HL-60 (cell line): ENCODE measurements at regions not wholly inside any gene's neighbourhood (a gene's known extent, or its start where the extent isn't known, plus 50 kb on each side); places are given as distances from the start of the nearest gene placed in this dataset.

Experiments used
- DNase-seq, 2 experiments: peaks; one replicate each; pipeline ENCODE4 v3.0.0-alpha.2; 2010 to 2020; ENCODE audit warnings: low read depth in 1 of 2, low spot score in 1 of 2
- H3K27ac ChIP-seq: fragments of 250-450 bp; sonication (Bioruptor Pico); replicated peaks from 2 replicates; pipeline ENCODE4 v1.5.1; 2020; ENCODE audit warnings: mild to moderate bottlenecking, moderate library complexity
- H3K27me3 ChIP-seq: fragments of 250-450 bp; sonication (Bioruptor Pico); 2 replicates; pipeline ENCODE4 v1.5.1; 2021; ENCODE audit warnings: mild to moderate bottlenecking, moderate library complexity; ENCODE audit not compliant: insufficient read depth, poor library complexity, severe bottlenecking
- H3K4me3 ChIP-seq: replicated peaks from 2 replicates; pipeline ENCODE4 v1.5.1; 2011; ENCODE audit warnings: mild to moderate bottlenecking, control low read depth, low read length; ENCODE audit not compliant: insufficient read depth
- GABPA ChIP-seq: IDR thresholded peaks from 2 replicates; pipeline ENCODE4 v1.6.1; 2012; ENCODE audit warnings: low read depth
- POLR2AphosphoS5 ChIP-seq: IDR thresholded peaks from 2 replicates; pipeline ENCODE4 v1.6.1; 2012; ENCODE audit warnings: low read depth
- SPI1 ChIP-seq: IDR thresholded peaks from 2 replicates; pipeline ENCODE4 v1.6.1; 2012; ENCODE audit warnings: low read depth, mild to moderate bottlenecking, borderline replicate concordance
- TF ChIP-seq, protein P1 (sequence below): IDR thresholded peaks from one replicate; pipeline ENCODE4 v1.5.1; 2011; ENCODE audit warnings: low read length, control low read depth, inconsistent platforms; ENCODE audit not compliant: insufficient read depth
- TF ChIP-seq, protein P2 (sequence below): IDR thresholded peaks from 2 replicates; pipeline ENCODE4 v1.6.1; 2012; ENCODE audit warnings: low read depth; ENCODE audit not compliant: insufficient replicate concordance

DNA sequence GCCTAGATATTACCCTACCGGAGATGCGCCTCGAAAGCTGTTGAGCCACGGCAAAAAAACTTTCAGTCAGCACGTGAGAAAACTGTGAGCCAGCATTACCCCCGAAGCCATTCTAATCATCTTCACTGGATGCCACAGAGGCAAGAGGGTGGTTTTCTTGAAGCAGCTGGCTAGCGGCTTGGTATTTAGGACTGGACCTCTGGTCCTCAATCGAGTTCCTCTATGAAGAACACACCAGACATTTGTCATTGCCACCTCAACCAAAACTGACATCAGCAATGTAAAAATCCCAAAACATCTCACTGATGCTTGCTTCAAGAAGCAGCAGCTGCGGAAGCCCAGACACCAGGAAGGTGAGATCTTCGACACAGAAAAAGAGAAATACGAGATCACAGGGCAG is 52.8 kb upstream of the SLC66A3 start:
- DNase-seq, result no peak
- H3K27me3 ChIP-seq, result no peaks in the 10 kb centered on the region
- H3K27ac ChIP-seq, result no peak overlapping the region
- TF ChIP-seq POLR2AphosphoS5 (no peak), GABPA (no peak), SPI1 (no peak)
- TF ChIP-seq, protein P1, sequence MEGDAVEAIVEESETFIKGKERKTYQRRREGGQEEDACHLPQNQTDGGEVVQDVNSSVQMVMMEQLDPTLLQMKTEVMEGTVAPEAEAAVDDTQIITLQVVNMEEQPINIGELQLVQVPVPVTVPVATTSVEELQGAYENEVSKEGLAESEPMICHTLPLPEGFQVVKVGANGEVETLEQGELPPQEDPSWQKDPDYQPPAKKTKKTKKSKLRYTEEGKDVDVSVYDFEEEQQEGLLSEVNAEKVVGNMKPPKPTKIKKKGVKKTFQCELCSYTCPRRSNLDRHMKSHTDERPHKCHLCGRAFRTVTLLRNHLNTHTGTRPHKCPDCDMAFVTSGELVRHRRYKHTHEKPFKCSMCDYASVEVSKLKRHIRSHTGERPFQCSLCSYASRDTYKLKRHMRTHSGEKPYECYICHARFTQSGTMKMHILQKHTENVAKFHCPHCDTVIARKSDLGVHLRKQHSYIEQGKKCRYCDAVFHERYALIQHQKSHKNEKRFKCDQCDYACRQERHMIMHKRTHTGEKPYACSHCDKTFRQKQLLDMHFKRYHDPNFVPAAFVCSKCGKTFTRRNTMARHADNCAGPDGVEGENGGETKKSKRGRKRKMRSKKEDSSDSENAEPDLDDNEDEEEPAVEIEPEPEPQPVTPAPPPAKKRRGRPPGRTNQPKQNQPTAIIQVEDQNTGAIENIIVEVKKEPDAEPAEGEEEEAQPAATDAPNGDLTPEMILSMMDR, result no peak
- TF ChIP-seq, protein P2, sequence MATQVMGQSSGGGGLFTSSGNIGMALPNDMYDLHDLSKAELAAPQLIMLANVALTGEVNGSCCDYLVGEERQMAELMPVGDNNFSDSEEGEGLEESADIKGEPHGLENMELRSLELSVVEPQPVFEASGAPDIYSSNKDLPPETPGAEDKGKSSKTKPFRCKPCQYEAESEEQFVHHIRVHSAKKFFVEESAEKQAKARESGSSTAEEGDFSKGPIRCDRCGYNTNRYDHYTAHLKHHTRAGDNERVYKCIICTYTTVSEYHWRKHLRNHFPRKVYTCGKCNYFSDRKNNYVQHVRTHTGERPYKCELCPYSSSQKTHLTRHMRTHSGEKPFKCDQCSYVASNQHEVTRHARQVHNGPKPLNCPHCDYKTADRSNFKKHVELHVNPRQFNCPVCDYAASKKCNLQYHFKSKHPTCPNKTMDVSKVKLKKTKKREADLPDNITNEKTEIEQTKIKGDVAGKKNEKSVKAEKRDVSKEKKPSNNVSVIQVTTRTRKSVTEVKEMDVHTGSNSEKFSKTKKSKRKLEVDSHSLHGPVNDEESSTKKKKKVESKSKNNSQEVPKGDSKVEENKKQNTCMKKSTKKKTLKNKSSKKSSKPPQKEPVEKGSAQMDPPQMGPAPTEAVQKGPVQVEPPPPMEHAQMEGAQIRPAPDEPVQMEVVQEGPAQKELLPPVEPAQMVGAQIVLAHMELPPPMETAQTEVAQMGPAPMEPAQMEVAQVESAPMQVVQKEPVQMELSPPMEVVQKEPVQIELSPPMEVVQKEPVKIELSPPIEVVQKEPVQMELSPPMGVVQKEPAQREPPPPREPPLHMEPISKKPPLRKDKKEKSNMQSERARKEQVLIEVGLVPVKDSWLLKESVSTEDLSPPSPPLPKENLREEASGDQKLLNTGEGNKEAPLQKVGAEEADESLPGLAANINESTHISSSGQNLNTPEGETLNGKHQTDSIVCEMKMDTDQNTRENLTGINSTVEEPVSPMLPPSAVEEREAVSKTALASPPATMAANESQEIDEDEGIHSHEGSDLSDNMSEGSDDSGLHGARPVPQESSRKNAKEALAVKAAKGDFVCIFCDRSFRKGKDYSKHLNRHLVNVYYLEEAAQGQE, result no peak
- H3K4me3 ChIP-seq, result no peak overlapping the region

DNA sequence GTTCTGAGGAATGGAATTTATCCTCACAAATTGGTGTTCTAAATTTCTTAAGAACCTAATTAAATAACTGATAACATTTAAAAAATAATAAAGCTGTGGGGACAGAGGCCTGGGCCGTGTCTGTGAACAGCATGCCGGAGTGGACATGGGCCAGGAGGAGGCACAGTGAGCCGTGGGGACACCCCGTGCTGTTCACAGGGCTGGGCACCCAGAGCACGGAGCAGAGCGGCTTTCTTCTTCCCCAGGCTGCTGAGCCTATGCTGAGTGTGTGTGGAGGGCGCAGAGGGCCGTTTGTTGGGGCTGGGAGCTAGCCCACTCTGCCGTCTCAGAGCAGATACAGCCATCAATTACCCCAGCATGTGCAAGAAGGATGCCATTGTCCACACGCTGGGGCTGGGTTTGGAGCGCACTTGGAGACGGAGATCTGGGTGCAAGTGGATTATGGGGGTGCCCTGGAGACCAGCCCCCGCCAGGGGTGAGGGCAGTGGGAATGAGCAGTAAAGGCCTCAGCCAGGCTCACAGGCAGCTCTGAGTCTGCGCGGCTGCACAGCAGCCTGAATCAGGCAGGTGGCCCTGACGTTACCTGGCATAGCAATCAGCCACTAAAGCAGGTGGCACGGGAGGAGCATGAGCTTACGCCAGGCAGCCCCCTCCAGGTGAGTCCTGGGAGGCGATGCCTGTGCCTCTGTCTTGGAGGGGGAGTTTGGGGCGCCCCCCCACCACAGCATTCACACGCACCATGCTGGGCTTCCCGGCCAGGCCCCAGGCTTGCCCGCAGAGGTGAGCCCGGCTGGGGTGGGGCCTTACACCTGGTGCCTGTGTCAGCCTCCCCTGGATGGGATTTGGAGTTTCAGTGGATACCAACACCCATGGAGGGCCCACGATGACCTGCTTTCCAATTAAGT is 52.1 kb upstream of the SLC66A3 start:
- Histone ChIP-seq H3K4me3 (no peak overlapping the region), H3K27me3 (no peaks in the 10 kb centered on the region), H3K27ac (no peak overlapping the region)
- no peak for TF ChIP-seq POLR2AphosphoS5
- TF ChIP-seq, protein P1, result no peak
- TF ChIP-seq, protein P2, result no peak
- no peak for TF ChIP-seq GABPA
- no peak for TF ChIP-seq SPI1
- no peak for DNase-seq

DNA sequence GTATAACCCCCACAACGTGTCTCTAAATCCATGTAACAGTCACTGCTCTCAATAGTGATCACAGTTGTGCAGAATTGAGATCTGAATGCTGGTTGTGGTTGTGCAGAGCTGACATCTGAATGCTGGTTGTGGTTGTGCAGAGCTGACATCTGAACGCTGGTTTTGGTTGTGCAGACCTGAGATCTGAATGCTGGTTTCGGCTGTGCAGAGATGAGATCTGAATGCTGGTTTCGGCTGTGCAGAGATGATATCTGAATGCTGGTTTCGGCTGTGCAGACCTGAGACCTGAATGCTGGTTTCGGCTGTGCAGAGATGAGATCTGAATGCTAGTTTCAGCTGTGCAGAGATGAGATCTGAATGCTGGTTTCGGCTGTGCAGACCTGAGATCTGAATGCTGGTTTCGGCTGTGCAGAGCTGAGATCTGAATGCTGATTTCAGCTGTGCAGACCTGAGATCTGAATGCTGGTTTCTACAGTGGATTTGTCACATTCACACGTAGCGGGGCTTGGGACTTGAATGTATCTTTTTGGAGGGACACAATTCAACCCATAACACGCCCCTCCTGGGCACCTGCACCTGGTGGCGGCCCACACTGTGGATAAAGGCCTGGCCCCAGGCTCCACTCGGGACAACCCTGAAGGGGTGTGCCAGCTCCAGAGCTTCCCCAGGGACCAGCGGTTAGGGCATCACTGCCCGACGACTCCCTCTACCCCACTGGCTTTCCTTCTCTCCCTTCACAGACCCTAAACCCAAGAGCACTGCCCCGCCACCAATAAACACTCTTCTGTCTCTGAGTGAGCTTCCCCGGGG is 51.1 kb upstream of the SLC66A3 start:
- no peaks in the 10 kb centered on the region for H3K27me3 ChIP-seq
- TF ChIP-seq, protein P1, result no peak
- TF ChIP-seq SPI1 (no peak), POLR2AphosphoS5 (no peak), GABPA (no peak)
- TF ChIP-seq, protein P2, result no peak
- no peak overlapping the region for H3K4me3 ChIP-seq
- H3K27ac ChIP-seq, result no peak overlapping the region
- no peak for DNase-seq
